Panc1 (cell line): ENCODE measurements at regions not wholly inside any gene's neighbourhood (a gene's known extent, or its start where the extent isn't known, plus 50 kb on each side); places are given as distances from the start of the nearest gene placed in this dataset.

Experiments
- ATAC-seq: fragments of 200-7000 bp; cut with Tn5 transposase; 2 replicates; pipeline ENCODE4 v1.9.1; 2020; ENCODE audit warnings: mild to moderate bottlenecking, moderate library complexity
- BruUV-seq: library from RNA; stranded (reverse); fragments of 400-500 nt; replicated peaks from 2 replicates; lab custom pipeline; 2021; lab: Mats Ljungman, UMichigan
- CTCF ChIA-PET: fragments of 300-600 bp; sonication (Branson Sonifier 250); formaldehyde crosslinking; loops from one replicate; lab custom pipeline; 2022; ENCODE audit warnings: antibody characterized with exemption; lab: Charles Lee
- POLR2A ChIA-PET: fragments of 300-600 bp; sonication (Branson Sonifier 250); formaldehyde crosslinking; loops from one replicate; lab custom pipeline; 2022; ENCODE audit warnings: antibody characterized with exemption; lab: Charles Lee
- DNase-seq: peaks from one replicate; pipeline ENCODE4 v3.0.0-alpha.2; 2010; ENCODE audit warnings: low read depth, low spot score
- H3K27ac ChIP-seq: 2 replicates; pipeline ENCODE4 v1.5.1; 2011; ENCODE audit warnings: mild to moderate bottlenecking, low read length, inconsistent platforms
- H3K27me3 ChIP-seq: fragments of 200-500 bp; sonication (Bioruptor generic); 2 replicates; pipeline ENCODE4 v1.6.0; 2014; ENCODE audit warnings: low read length, inconsistent platforms; ENCODE audit not compliant: control insufficient read depth, insufficient read depth
- H3K36me3 ChIP-seq: fragments of 200-500 bp; sonication (Bioruptor generic); 2 replicates; pipeline ENCODE4 v1.5.1; 2014; ENCODE audit warnings: inconsistent platforms, mild to moderate bottlenecking, low read length, moderate library complexity; ENCODE audit not compliant: control insufficient read depth, insufficient read depth
- H3K4me1 ChIP-seq: 2 replicates; pipeline ENCODE4 v1.5.1; 2011; ENCODE audit warnings: inconsistent platforms, mild to moderate bottlenecking, low read length, moderate library complexity; ENCODE audit not compliant: control insufficient read depth, insufficient read depth
- H3K4me3 ChIP-seq, 2 experiments: 2 replicates each; pipeline ENCODE4 v1.5.1; 2011 to 2012; ENCODE audit warnings: low read depth in 2 of 2, low read length in 2 of 2, mild to moderate bottlenecking in 2 of 2, inconsistent platforms in 1 of 2, moderate library complexity in 1 of 2
- H3K9me3 ChIP-seq: fragments of 200-500 bp; sonication (Bioruptor generic); 2 replicates; pipeline ENCODE4 v1.5.1; 2014; ENCODE audit warnings: low read depth, mild to moderate bottlenecking, inconsistent platforms, low read length, moderate library complexity; ENCODE audit not compliant: control insufficient read depth, insufficient read depth
- POLR2AphosphoS5 ChIP-seq: IDR thresholded peaks from 2 replicates; pipeline ENCODE4 v1.6.1; 2012; ENCODE audit warnings: mild to moderate bottlenecking, low read depth, low read length, moderate library complexity
- SIN3A ChIP-seq: IDR thresholded peaks from 2 replicates; pipeline ENCODE4 v1.6.1; 2012; ENCODE audit warnings: low read depth, mild to moderate bottlenecking, low read length, moderate library complexity, borderline replicate concordance; ENCODE audit not compliant: insufficient read depth
- TCF7L2 ChIP-seq: IDR thresholded peaks from 2 replicates; pipeline ENCODE4 v1.6.1; 2011; ENCODE audit warnings: mild to moderate bottlenecking, low read depth, low read length, inconsistent platforms
- in situ Hi-C: cut with HindIII; loops from 2 replicates; pipeline ENCODE4 v1.10.0; 2016; ENCODE audit warnings: low sequenced_read_pairs, low pct_unique_long_range_greater_than_20kb
- intact Hi-C: fragments of 100-400 bp; cut with micrococcal nuclease; formaldehyde crosslinking; loops from one replicate; pipeline ENCODE4 v1.10.0; 2022; ENCODE audit not compliant: unreplicated experiment
- TF ChIP-seq, protein P1 (sequence below), 2 experiments: IDR thresholded peaks; 2 replicates each; pipeline ENCODE4 v1.6.1; 2011 to 2012; ENCODE audit warnings: low read depth in 2 of 2, control low read depth in 1 of 2, low read length in 1 of 2, mild to moderate bottlenecking in 1 of 2, moderate library complexity in 1 of 2; ENCODE audit not compliant: insufficient read depth in 1 of 2
- TF ChIP-seq, protein P2 (sequence below): fragments of 450-650 bp; IDR thresholded peaks from 2 replicates; pipeline ENCODE4 v1.5.1; 2017; ENCODE audit warnings: mild to moderate bottlenecking

DNA sequence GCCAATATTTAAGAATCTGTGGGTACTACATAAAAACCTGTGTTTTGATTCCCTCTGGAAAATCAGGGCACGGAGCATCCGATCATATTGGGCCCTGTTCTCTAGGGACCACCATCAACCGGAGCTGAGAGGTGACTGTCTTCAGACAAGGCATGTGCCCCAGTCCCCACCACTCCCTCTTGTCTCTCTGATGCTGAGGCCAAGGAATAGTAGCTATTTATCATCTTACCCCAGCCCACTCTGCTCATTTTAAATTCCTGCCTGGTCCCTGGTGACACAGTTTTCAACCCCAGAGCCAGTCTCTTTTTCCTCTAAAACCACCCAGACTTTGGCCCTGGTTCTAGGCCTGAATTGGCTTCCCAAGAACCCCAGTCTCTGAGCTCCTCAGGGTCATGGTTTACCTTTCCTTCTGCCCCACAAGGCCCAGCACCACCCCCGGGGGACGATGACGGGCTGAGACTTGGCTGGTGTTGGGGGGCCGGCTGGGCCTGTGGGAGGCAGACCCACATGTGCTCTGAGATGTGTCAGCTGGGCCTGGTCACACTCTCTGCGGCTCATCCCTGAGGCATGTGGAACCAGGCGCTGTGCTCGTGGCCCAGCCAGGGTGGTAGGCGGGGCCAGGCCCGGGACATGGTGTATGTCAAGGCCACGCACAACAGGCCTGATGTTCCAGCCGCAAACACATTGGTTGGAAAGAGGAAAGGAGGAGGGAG lies 114.4 kb downstream of the CEBPB start:
- Histone ChIP-seq H3K4me3 (no peak overlapping the region), H3K9me3 (no peaks in the 10 kb centered on the region), H3K36me3 (no peaks in the 10 kb centered on the region), H3K27ac (peak overlapping the region; percentile 54; the same call in 1 of the 2 replicates), H3K27me3 (no peaks in the 10 kb centered on the region), H3K4me1 (peaks cover 35% of the 10 kb centered on the region)
- TF ChIP-seq, protein P1, sequence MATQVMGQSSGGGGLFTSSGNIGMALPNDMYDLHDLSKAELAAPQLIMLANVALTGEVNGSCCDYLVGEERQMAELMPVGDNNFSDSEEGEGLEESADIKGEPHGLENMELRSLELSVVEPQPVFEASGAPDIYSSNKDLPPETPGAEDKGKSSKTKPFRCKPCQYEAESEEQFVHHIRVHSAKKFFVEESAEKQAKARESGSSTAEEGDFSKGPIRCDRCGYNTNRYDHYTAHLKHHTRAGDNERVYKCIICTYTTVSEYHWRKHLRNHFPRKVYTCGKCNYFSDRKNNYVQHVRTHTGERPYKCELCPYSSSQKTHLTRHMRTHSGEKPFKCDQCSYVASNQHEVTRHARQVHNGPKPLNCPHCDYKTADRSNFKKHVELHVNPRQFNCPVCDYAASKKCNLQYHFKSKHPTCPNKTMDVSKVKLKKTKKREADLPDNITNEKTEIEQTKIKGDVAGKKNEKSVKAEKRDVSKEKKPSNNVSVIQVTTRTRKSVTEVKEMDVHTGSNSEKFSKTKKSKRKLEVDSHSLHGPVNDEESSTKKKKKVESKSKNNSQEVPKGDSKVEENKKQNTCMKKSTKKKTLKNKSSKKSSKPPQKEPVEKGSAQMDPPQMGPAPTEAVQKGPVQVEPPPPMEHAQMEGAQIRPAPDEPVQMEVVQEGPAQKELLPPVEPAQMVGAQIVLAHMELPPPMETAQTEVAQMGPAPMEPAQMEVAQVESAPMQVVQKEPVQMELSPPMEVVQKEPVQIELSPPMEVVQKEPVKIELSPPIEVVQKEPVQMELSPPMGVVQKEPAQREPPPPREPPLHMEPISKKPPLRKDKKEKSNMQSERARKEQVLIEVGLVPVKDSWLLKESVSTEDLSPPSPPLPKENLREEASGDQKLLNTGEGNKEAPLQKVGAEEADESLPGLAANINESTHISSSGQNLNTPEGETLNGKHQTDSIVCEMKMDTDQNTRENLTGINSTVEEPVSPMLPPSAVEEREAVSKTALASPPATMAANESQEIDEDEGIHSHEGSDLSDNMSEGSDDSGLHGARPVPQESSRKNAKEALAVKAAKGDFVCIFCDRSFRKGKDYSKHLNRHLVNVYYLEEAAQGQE (IDR thresholded peaks at IDR 0.05; ENCODE audit: insufficient read depth in 1 of 2, low read depth in 2 of 2, low read length in 1 of 2), result no peak
- no peak for TF ChIP-seq POLR2AphosphoS5
- TF ChIP-seq TCF7L2, result no peak
- no peak for TF ChIP-seq SIN3A
- TF ChIP-seq, protein P2, sequence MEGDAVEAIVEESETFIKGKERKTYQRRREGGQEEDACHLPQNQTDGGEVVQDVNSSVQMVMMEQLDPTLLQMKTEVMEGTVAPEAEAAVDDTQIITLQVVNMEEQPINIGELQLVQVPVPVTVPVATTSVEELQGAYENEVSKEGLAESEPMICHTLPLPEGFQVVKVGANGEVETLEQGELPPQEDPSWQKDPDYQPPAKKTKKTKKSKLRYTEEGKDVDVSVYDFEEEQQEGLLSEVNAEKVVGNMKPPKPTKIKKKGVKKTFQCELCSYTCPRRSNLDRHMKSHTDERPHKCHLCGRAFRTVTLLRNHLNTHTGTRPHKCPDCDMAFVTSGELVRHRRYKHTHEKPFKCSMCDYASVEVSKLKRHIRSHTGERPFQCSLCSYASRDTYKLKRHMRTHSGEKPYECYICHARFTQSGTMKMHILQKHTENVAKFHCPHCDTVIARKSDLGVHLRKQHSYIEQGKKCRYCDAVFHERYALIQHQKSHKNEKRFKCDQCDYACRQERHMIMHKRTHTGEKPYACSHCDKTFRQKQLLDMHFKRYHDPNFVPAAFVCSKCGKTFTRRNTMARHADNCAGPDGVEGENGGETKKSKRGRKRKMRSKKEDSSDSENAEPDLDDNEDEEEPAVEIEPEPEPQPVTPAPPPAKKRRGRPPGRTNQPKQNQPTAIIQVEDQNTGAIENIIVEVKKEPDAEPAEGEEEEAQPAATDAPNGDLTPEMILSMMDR, result no peak
- DNase-seq, result no peak
- no peak for ATAC-seq
- no TSS peak for BruUV-seq
- ChIA-PET CTCF (no interaction called here), POLR2A (no interaction called here)
- in situ Hi-C loops (no loop called here), intact Hi-C loops (no loop called here)

DNA sequence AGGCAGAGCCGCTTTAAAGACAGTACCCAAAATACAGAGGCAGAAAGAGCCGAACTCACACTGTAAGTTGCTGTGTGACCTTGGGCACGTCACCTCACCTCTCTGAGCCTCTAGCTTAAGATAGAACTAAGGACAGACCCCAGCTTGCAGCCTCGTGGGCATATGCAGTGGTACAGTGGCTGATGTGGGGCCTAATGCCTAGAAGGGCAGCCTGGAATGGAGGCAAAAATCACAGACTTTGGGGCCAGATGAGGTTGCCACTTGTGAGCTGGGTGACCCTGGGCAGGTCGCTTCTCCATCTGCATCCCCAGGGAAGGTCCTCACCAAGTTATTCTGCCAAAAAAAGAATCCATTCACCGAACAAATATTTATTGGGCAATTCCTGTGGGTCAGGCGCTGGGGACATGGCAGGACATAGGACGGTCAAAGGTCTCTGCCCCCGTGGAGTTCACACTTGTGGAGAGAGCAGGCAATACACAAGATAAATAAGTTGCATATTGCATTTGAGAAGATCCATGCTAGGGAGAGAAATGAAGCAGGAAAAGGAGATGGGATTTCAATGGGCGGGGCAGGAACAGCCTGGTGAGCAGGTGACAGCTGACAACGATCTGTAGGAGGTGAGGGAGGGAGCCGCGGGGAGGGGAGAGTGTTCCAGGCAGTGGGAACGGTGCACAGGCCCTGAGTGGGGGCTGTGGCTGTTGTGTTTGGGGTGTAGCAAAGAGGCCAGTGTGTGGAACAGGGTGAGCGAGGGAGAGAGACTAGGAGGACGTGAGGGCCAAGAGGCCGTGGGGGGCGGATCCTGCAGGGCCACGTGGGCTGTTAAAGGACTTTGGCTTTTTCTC lies 115.2 kb downstream of the CEBPB start:
- TF ChIP-seq SIN3A, result no peak
- TF ChIP-seq POLR2AphosphoS5, result no peak
- TF ChIP-seq, protein P1 (IDR thresholded peaks at IDR 0.05; ENCODE audit: insufficient read depth in 1 of 2, low read depth in 2 of 2, low read length in 1 of 2), result no peak
- no peak for TF ChIP-seq TCF7L2
- TF ChIP-seq, protein P2, result no peak
- no TSS peak for BruUV-seq
- ChIA-PET CTCF (no interaction called here), POLR2A (no interaction called here)
- Histone ChIP-seq H3K36me3 (no peaks in the 10 kb centered on the region), H3K27ac (peak overlapping the region; percentile 36; the same call in 1 of the 2 replicates), H3K27me3 (no peaks in the 10 kb centered on the region), H3K9me3 (no peaks in the 10 kb centered on the region), H3K4me1 (peaks cover 39% of the 10 kb centered on the region), H3K4me3 (no peak overlapping the region)
- intact Hi-C loops (no loop called here), in situ Hi-C loops (no loop called here)
- DNase-seq (no peak), ATAC-seq (no peak)
